Upper lobe of left lung (tissue), 6 donors: ENCODE measurements at regions not wholly inside any gene's neighbourhood (a gene's known extent, or its start where the extent isn't known, plus 50 kb on each side); places are given as distances from the start of the nearest gene placed in this dataset.
A peak's percentile ranks its signal among the peaks of the same experiment; 100 is the strongest.
"Not testable (repeated sequence)": the region's sequence is repeated elsewhere in the genome, so short reads cannot be mapped to it uniquely, and the experiment has no call there.

Source experiments
- ATAC-seq, 2 donors: fragments of 200-7000 bp; cut with Tn5 transposase; one replicate each; pipeline ENCODE4 v1.9.1; 2022; ENCODE audit warnings: mild to moderate bottlenecking in 2 of 2, moderate library complexity in 2 of 2; ENCODE audit not compliant: low FRiP score in 2 of 2
- DNase-seq, 2 donors: peaks; one replicate each; pipeline ENCODE4 v3.0.0-alpha.2; 2019 to 2020
- H3K27ac ChIP-seq, 4 donors: fragments of 200-600 bp; sonication (generic); one replicate each; pipeline ENCODE4 v1.5.1; 2016 to 2019
- H3K27me3 ChIP-seq, 4 donors: fragments of 200-600 bp; sonication (generic); one replicate each; pipeline ENCODE4 v1.5.1; 2017 to 2019
- H3K36me3 ChIP-seq, 4 donors: fragments of 200-600 bp; sonication (generic); one replicate each; pipeline ENCODE4 v1.5.1; 2016 to 2019
- H3K4me1 ChIP-seq, 4 donors: fragments of 200-600 bp; sonication (generic); one replicate each; pipeline ENCODE4 v1.5.1; 2018 to 2019
- H3K4me3 ChIP-seq, 4 donors: fragments of 200-600 bp; sonication (generic); one replicate each; pipeline ENCODE4 v1.5.1; 2017 to 2019; ENCODE audit warnings: mild to moderate bottlenecking in 2 of 4, moderate library complexity in 1 of 4
- H3K9me3 ChIP-seq, 4 donors: fragments of 200-600 bp; sonication (generic); one replicate each; pipeline ENCODE4 v1.5.1; 2018 to 2019
- CTCF ChIP-seq, 6 experiments: fragments of 450-650 bp in 4 of 6; fragments of 200-600 bp in 2 of 6; sonication (generic) in 2 of 6; IDR thresholded peaks; one replicate each; pipeline ENCODE4 v1.5.1; 2016 to 2019; ENCODE audit warnings: antibody characterized with exemption in 6 of 6
- EP300 ChIP-seq, 4 donors: sonication (generic); formaldehyde crosslinking; IDR thresholded peaks; one replicate each; pipeline ENCODE4 v1.5.1; 2017; ENCODE audit warnings: antibody characterized with exemption in 4 of 4, control low read depth in 2 of 4
- POLR2A ChIP-seq, 4 donors: fragments of 450-650 bp; IDR thresholded peaks; one replicate each; pipeline ENCODE4 v1.5.1; 2016 to 2017; ENCODE audit warnings: antibody characterized with exemption in 4 of 4, mild to moderate bottlenecking in 2 of 4
- POLR2AphosphoS5 ChIP-seq, 2 donors: sonication (generic); formaldehyde crosslinking; IDR thresholded peaks; one replicate each; pipeline ENCODE4 v1.5.1; 2017; ENCODE audit warnings: antibody characterized with exemption in 2 of 2
- WGBS, 2 donors: methylation state at CpG; one replicate each; pipeline ENCODE4 v1.1.5; 2017 to 2018; 5-methylcytosine and 5-hydroxymethylcytosine counted together
- donor health status: DM: no; HTN: no; CAD: no; lungs with moderate emphysema.
- donor health status: DM: no; HTN: yes; CAD: no; lungs with severe emphysema.

GRCh38 chr13:22960827-22961226 is 220.0 kb upstream of the SGCG start:
- Histone ChIP-seq H3K27ac (no peak overlapping the region), H3K4me3 (no peak overlapping the region), H3K36me3 (no peaks in the 10 kb centered on the region), H3K9me3 (no peaks in the 10 kb centered on the region), H3K27me3 (no peaks in the 10 kb centered on the region), H3K4me1 (no peaks in the 10 kb centered on the region)
- WGBS, 2 donors: 90 to 100% methylated on average over 2 to 8 of the region's 8 CpGs
- TF ChIP-seq EP300 (IDR thresholded peaks at IDR 0.05): no peak
- no peak for TF ChIP-seq POLR2A (IDR thresholded peaks at IDR 0.05)
- no peak for TF ChIP-seq CTCF (IDR thresholded peaks at IDR 0.05)
- no peak for TF ChIP-seq POLR2AphosphoS5 (IDR thresholded peaks at IDR 0.05)
- DNase-seq: peak in 1 of 2 donors; percentile 31
- ATAC-seq: no peak

- H3K4me1 ChIP-seq, H3K4me3 ChIP-seq, DNase-seq, H3K27me3 ChIP-seq, H3K36me3 ChIP-seq, ATAC-seq, H3K9me3 ChIP-seq, H3K27ac ChIP-seq: not testable (repeated sequence)
- 67 to 76% methylated on average over 2 to 13 of the region's 14 CpGs for WGBS, 2 donors
Observed at GRCh38 chr13:22961342-22961741, 219.4 kb upstream of the SGCG start.

GRCh38 chr13:22961835-22962537 is 218.8 kb upstream of the SGCG start:
- Histone ChIP-seq H3K9me3 (no peaks in the 10 kb centered on the region), H3K4me1 (no peaks in the 10 kb centered on the region), H3K4me3 (no peak overlapping the region), H3K27me3 (no peaks in the 10 kb centered on the region), H3K36me3 (no peaks in the 10 kb centered on the region), H3K27ac (no peak overlapping the region)
- 69 to 83% methylated on average over 11 to 16 of the region's 16 CpGs for WGBS, 2 donors
- TF ChIP-seq EP300 (IDR thresholded peaks at IDR 0.05): no peak
- no peak for TF ChIP-seq POLR2A (IDR thresholded peaks at IDR 0.05)
- no peak for TF ChIP-seq CTCF (IDR thresholded peaks at IDR 0.05)
- TF ChIP-seq POLR2AphosphoS5 (IDR thresholded peaks at IDR 0.05): no peak
- ATAC-seq (no peak), DNase-seq (peak in 1 of 2 donors; percentile 52)

- not testable (repeated sequence) for H3K4me1 ChIP-seq, H3K36me3 ChIP-seq, H3K9me3 ChIP-seq, ATAC-seq, H3K27ac ChIP-seq, H3K27me3 ChIP-seq, H3K4me3 ChIP-seq, DNase-seq
- 76 to 77% methylated on average over 7 to 8 of the region's 8 CpGs for WGBS, 2 donors
Observed at GRCh38 chr13:22963384-22964053, 217.3 kb upstream of the SGCG start.

GRCh38 chr13:22964245-22964966 is 216.4 kb upstream of the SGCG start:
- ATAC-seq: no peak
- no peaks in the 10 kb centered on the region for H3K4me1 ChIP-seq
- no peaks in the 10 kb centered on the region for H3K27me3 ChIP-seq
- no peak overlapping the region for H3K4me3 ChIP-seq
- H3K27ac ChIP-seq: no peak overlapping the region
- DNase-seq: peak in 1 of 2 donors; percentile 45
- no peaks in the 10 kb centered on the region for H3K36me3 ChIP-seq
- TF ChIP-seq CTCF (IDR thresholded peaks at IDR 0.05) (no peak), POLR2A (IDR thresholded peaks at IDR 0.05) (no peak), POLR2AphosphoS5 (IDR thresholded peaks at IDR 0.05) (no peak), EP300 (IDR thresholded peaks at IDR 0.05) (no peak)
- WGBS, 2 donors: 77 to 79% methylated on average over 4 to 12 of the region's 12 CpGs
- H3K9me3 ChIP-seq: no peaks in the 10 kb centered on the region

- 67 to 80% methylated on average over 15 to 28 of the region's 28 CpGs for WGBS, 2 donors
- ATAC-seq, H3K4me1 ChIP-seq, H3K9me3 ChIP-seq, H3K27me3 ChIP-seq, H3K36me3 ChIP-seq, H3K27ac ChIP-seq, H3K4me3 ChIP-seq: not testable (repeated sequence)
- DNase-seq: peak in 1 of 2 donors; percentile 50
Observed at GRCh38 chr13:22965011-22965857, 215.5 kb upstream of the SGCG start.

- ATAC-seq, H3K4me3 ChIP-seq, H3K4me1 ChIP-seq, H3K27me3 ChIP-seq, H3K27ac ChIP-seq, H3K36me3 ChIP-seq, H3K9me3 ChIP-seq: not testable (repeated sequence)
- DNase-seq: peak in 1 of 2 donors; percentile 37
- WGBS, 2 donors: 86 to 88% methylated on average over 4 of the region's 8 CpGs
Observed at GRCh38 chr13:22965858-22966239, 214.9 kb upstream of the SGCG start.

GRCh38 chr13:22966753-22967152 is 214.0 kb upstream of the SGCG start:
- 92 to 93% methylated on average over 4 to 9 of the region's 13 CpGs for WGBS, 2 donors
- not testable (repeated sequence) for H3K4me3 ChIP-seq, H3K36me3 ChIP-seq, H3K9me3 ChIP-seq, ATAC-seq, H3K27me3 ChIP-seq, H3K27ac ChIP-seq, H3K4me1 ChIP-seq
- peak in 1 of 2 donors; percentile 54 for DNase-seq
